ENCODE measurements at regions not wholly inside any gene's neighbourhood (a gene's known extent, or its start where the extent isn't known, plus 50 kb on each side); places are given as distances from the start of the nearest gene placed in this dataset.
"Not testable (repeated sequence)": the region's sequence is repeated elsewhere in the genome, so short reads cannot be mapped to it uniquely, and the experiment has no call there.

- DNase-seq (ENCODE audit: low spot score), result no peak
- H3K4me1 Mint-ChIP-seq (ENCODE audit: low read depth), result no peaks in the 10 kb centered on the region
- H3K27me3 Mint-ChIP-seq (ENCODE audit: low read depth), result no peaks in the 10 kb centered on the region
- H3K9me3 Mint-ChIP-seq, result no peaks in the 10 kb centered on the region
- H3K27ac Mint-ChIP-seq, result no peak overlapping the region
- H3K4me3 Mint-ChIP-seq, result no peak overlapping the region
- H3K36me3 Mint-ChIP-seq (ENCODE audit: low read depth), result no peaks in the 10 kb centered on the region
These were observed 451.6 kb downstream of the TRHDE start for GRCh38 chr12:72723732-72724131.

DNA sequence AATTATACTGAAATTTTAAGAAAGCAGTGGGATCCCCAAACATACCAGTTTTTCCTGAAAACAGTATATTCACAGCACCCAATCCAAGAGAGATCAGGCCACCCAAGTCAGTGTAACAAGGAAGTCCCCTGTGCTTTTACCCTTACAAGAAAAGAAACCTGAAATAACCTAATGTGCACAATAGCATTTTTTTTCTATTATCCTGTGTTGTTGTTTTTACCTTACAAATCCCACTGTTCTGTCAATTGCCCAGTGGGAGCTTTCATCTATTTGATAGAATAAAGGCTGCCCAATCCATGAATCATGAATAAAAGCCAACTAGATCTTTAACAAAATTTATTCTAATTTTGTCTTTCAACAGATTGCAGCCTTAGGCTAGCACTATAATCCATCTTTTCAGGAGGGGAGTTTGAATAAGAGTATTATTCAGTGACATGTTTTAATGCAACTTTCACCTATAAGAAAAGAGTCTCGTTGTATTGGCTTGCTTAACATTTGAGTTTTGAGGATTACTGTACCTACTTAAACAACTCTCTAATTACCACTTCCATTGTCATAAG is 457.4 kb downstream of the TRHDE start:
- Mint-ChIP-seq H3K27me3 (ENCODE audit: low read depth) (no peaks in the 10 kb centered on the region), H3K36me3 (ENCODE audit: low read depth) (no peaks in the 10 kb centered on the region)

DNA sequence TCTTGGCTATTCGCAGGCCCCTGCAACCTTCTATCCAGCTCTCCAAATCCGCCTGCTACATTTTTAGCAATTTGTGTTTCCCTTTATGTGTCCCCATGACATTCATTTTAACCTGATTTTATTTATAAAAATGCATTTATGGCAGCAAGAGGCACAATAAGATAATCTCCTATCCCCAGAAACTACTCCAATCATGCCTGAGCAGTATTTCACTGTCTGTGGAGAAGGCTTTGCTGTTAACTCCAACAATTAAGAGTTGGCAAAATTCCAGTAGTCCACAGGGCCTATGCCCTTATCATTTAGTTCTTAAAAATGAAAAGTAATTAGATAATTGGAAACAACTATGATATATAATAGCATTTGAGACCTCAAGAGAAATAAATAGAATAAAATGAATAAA is 462.4 kb downstream of the TRHDE start:
- Mint-ChIP-seq H3K27me3 (ENCODE audit: low read depth) (no peaks in the 10 kb centered on the region), H3K36me3 (ENCODE audit: low read depth) (no peaks in the 10 kb centered on the region), H3K27ac (no peak overlapping the region), H3K9me3 (peaks cover 10% of the 10 kb centered on the region), H3K4me1 (ENCODE audit: low read depth) (no peaks in the 10 kb centered on the region), H3K4me3 (no peak overlapping the region)
- no peak for DNase-seq (ENCODE audit: low spot score)

More for the DNA sequence above, 457.4 kb downstream of the TRHDE start:
- Mint-ChIP-seq H3K9me3 (peaks cover 10% of the 10 kb centered on the region), H3K27ac (no peak overlapping the region), H3K4me3 (no peak overlapping the region), H3K4me1 (ENCODE audit: low read depth) (no peaks in the 10 kb centered on the region)
- no peak for DNase-seq (ENCODE audit: low spot score)

DNA sequence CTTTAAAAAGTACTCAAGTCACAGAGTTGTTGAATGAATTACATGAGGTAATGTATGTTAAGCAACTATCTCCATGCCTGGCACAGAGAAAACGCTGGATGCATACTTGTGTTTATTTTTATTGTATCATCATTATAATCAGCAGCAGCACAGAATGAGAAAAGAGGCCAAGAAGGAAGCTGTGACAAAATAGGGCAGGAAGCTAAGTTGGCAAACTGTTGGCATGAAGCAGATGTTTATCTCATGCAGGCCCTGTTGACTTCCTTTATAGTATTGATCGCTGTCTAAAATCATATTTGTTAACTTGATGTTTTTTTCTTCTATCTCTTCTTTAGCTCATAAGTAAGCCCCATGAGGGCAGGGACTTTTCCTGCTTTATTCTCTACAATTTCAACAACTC is 466.6 kb downstream of the TRHDE start:
- Mint-ChIP-seq H3K27ac (no peak overlapping the region), H3K4me3 (no peak overlapping the region), H3K27me3 (ENCODE audit: low read depth) (no peaks in the 10 kb centered on the region), H3K4me1 (ENCODE audit: low read depth) (no peaks in the 10 kb centered on the region), H3K9me3 (peaks cover 20% of the 10 kb centered on the region), H3K36me3 (ENCODE audit: low read depth) (no peaks in the 10 kb centered on the region)
- DNase-seq (ENCODE audit: low spot score), result no peak

GRCh38 chr12:72740064-72740463 is 467.9 kb downstream of the TRHDE start:
- Mint-ChIP-seq H3K9me3 (peaks cover 18% of the 10 kb centered on the region), H3K36me3 (ENCODE audit: low read depth) (no peaks in the 10 kb centered on the region), H3K27ac (no peak overlapping the region), H3K27me3 (ENCODE audit: low read depth) (no peaks in the 10 kb centered on the region), H3K4me3 (no peak overlapping the region), H3K4me1 (ENCODE audit: low read depth) (no peaks in the 10 kb centered on the region)
- DNase-seq (ENCODE audit: low spot score), result no peak

DNA sequence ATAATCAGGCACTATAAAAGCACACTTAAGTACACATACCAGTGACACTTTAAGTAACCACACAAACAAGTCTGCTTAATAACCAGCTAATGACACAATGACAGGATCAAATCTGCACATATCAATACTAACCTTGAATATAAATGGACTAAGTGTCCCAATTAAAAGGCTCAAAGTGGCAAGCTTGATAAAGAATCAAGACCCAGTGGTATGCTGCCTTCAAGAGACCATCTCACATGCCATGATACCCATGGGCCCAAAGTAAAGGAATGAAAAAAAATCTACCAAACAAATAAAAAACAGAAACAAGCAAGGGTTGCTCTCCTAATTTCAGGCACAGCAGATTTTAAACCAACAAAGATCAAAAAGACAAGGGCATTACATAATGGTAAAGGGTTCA is 470.4 kb downstream of the TRHDE start:
- peaks cover 20% of the 10 kb centered on the region for H3K9me3 Mint-ChIP-seq
- H3K27ac Mint-ChIP-seq, result no peak overlapping the region
- H3K27me3 Mint-ChIP-seq (ENCODE audit: low read depth), result no peaks in the 10 kb centered on the region
- no peaks in the 10 kb centered on the region for H3K36me3 Mint-ChIP-seq (ENCODE audit: low read depth)
- DNase-seq (ENCODE audit: low spot score), result no peak
- H3K4me3 Mint-ChIP-seq, result no peak overlapping the region
- H3K4me1 Mint-ChIP-seq (ENCODE audit: low read depth), result no peaks in the 10 kb centered on the region

DNA sequence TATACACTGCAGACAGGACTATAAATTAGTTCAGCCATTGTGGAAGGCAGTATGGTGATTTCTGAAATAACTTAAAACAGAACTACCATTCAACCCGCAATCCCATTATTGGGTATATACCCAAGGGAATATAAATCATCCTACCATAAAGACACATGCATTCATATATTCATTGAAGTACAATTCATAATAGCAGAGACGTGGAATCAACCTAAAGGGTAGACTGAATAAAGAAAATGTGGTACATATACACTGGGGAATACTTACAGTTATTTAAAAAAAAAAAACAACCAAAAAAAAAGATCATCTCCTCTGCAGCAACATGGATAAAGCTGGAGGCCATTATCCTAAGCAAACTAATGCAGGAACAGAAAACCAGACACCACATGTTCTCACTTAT is 473.9 kb downstream of the TRHDE start:
- H3K4me3 Mint-ChIP-seq, result no peak overlapping the region
- H3K27me3 Mint-ChIP-seq (ENCODE audit: low read depth), result no peaks in the 10 kb centered on the region
- DNase-seq (ENCODE audit: low spot score), result no peak
- no peak overlapping the region for H3K27ac Mint-ChIP-seq
- H3K9me3 Mint-ChIP-seq, result peaks cover 20% of the 10 kb centered on the region
- H3K36me3 Mint-ChIP-seq (ENCODE audit: low read depth), result no peaks in the 10 kb centered on the region
- H3K4me1 Mint-ChIP-seq (ENCODE audit: low read depth), result no peaks in the 10 kb centered on the region

GRCh38 chr12:72747111-72747849 is 475.1 kb downstream of the TRHDE start:
- DNase-seq (ENCODE audit: low spot score), result no peak
- Mint-ChIP-seq H3K27me3 (ENCODE audit: low read depth) (no peaks in the 10 kb centered on the region), H3K36me3 (ENCODE audit: low read depth) (no peaks in the 10 kb centered on the region), H3K4me3 (no peak overlapping the region), H3K27ac (no peak overlapping the region), H3K9me3 (peaks cover 10% of the 10 kb centered on the region), H3K4me1 (ENCODE audit: low read depth) (no peaks in the 10 kb centered on the region)

GRCh38 chr12:72748971-72749370 is 476.8 kb downstream of the TRHDE start:
- Mint-ChIP-seq H3K27ac (no peak overlapping the region), H3K4me3 (no peak overlapping the region), H3K36me3 (ENCODE audit: low read depth) (no peaks in the 10 kb centered on the region), H3K4me1 (ENCODE audit: low read depth) (no peaks in the 10 kb centered on the region), H3K9me3 (peaks cover 8% of the 10 kb centered on the region), H3K27me3 (ENCODE audit: low read depth) (no peaks in the 10 kb centered on the region)
- no peak for DNase-seq (ENCODE audit: low spot score)

- Mint-ChIP-seq H3K36me3 (ENCODE audit: low read depth) (no peaks in the 10 kb centered on the region), H3K9me3 (peaks cover 28% of the 10 kb centered on the region), H3K27me3 (ENCODE audit: low read depth) (no peaks in the 10 kb centered on the region), H3K27ac (no peak overlapping the region), H3K4me3 (no peak overlapping the region), H3K4me1 (ENCODE audit: low read depth) (no peaks in the 10 kb centered on the region)
- no peak for DNase-seq (ENCODE audit: low spot score)
These were observed 481.4 kb downstream of the TRHDE start for GRCh38 chr12:72753571-72753970.

DNA sequence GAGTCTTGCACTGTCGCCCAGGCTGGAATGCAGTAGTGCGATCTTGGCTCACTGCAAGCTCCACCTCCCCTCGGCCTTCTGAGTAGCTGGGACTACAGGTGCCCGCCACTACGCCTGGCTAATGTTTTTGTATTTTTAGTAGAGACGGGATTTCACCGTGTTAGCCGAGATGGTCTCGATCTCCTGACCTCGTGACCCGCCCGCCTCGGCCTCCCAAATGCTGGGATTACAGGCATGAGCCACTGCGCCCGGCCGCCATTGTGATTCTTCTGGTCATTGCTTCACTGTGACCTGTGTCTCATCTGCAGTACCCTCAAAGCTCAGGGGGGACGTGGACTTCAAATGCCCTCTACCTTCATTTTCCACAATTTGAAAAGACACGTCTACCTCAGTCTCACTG is 481.9 kb downstream of the TRHDE start:
- not testable (repeated sequence) for DNase-seq (ENCODE audit: low spot score)

GRCh38 chr12:72766517-72766916 is 494.3 kb downstream of the TRHDE start:
- DNase-seq (ENCODE audit: low spot score), result no peak
- Mint-ChIP-seq H3K36me3 (ENCODE audit: low read depth) (no peaks in the 10 kb centered on the region), H3K27ac (no peak overlapping the region), H3K27me3 (ENCODE audit: low read depth) (no peaks in the 10 kb centered on the region), H3K4me3 (no peak overlapping the region), H3K4me1 (ENCODE audit: low read depth) (no peaks in the 10 kb centered on the region), H3K9me3 (peaks cover 3% of the 10 kb centered on the region)

More for the DNA sequence above, 481.9 kb downstream of the TRHDE start:
- H3K9me3 Mint-ChIP-seq, result peaks cover 32% of the 10 kb centered on the region
- not testable (repeated sequence) for H3K4me1 Mint-ChIP-seq (ENCODE audit: low read depth); H3K27ac Mint-ChIP-seq; H3K4me3 Mint-ChIP-seq; H3K27me3 Mint-ChIP-seq (ENCODE audit: low read depth); H3K36me3 Mint-ChIP-seq (ENCODE audit: low read depth)

GRCh38 chr12:72774023-72774422 is 501.9 kb downstream of the TRHDE start:
- DNase-seq (ENCODE audit: low spot score), result no peak
- Mint-ChIP-seq H3K4me1 (ENCODE audit: low read depth) (no peaks in the 10 kb centered on the region), H3K9me3 (peaks cover 4% of the 10 kb centered on the region), H3K27me3 (ENCODE audit: low read depth) (no peaks in the 10 kb centered on the region), H3K36me3 (ENCODE audit: low read depth) (no peaks in the 10 kb centered on the region), H3K4me3 (no peak overlapping the region), H3K27ac (no peak overlapping the region)

DNA sequence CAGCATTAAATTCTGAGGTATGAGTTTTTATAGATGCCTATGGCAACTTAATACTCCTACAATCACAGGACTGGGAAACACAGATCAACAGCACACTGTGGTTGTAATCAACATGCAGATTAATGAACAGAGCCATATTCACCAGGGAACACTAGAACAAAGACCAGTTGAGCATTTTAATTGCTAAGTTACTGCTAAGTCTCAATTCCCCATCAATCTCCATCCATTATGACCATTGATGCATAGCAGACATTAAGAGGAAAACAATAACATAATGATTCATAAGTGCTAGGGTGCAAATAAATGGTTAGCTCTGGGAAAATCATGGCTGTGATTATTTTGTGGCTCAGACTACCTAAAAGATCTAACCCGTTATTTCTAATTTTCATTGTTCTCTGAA is 505.6 kb downstream of the TRHDE start:
- DNase-seq (ENCODE audit: low spot score), result no peak
- no peak overlapping the region for H3K27ac Mint-ChIP-seq
- H3K4me1 Mint-ChIP-seq (ENCODE audit: low read depth), result no peaks in the 10 kb centered on the region
- no peaks in the 10 kb centered on the region for H3K36me3 Mint-ChIP-seq (ENCODE audit: low read depth)
- H3K9me3 Mint-ChIP-seq, result peaks cover 7% of the 10 kb centered on the region
- H3K4me3 Mint-ChIP-seq, result no peak overlapping the region
- no peaks in the 10 kb centered on the region for H3K27me3 Mint-ChIP-seq (ENCODE audit: low read depth)

- Mint-ChIP-seq H3K4me1 (ENCODE audit: low read depth) (no peaks in the 10 kb centered on the region), H3K36me3 (ENCODE audit: low read depth) (no peaks in the 10 kb centered on the region), H3K27me3 (ENCODE audit: low read depth) (no peaks in the 10 kb centered on the region), H3K4me3 (no peak overlapping the region), H3K27ac (no peak overlapping the region), H3K9me3 (peaks cover 21% of the 10 kb centered on the region)
- no peak for DNase-seq (ENCODE audit: low spot score)
These were observed 518.1 kb downstream of the TRHDE start for GRCh38 chr12:72790273-72790672.

Measured in T-helper 2 cell treated with Interferon-gamma antibody and Interleukin-4, amounts not matched to agents 5 μg/mL and 100 μg/mL, for 36 hours (primary cell).